NT2/D1 (cell line): ENCODE measurements at regions not wholly inside any gene's neighbourhood (a gene's known extent, or its start where the extent isn't known, plus 50 kb on each side); places are given as distances from the start of the nearest gene placed in this dataset.

Experiments
- YY1 ChIP-seq: IDR thresholded peaks from 2 replicates; pipeline ENCODE4 v1.6.1; 2011; ENCODE audit not compliant: insufficient read length, insufficient read depth
- ZNF274 ChIP-seq: IDR thresholded peaks from 2 replicates; pipeline ENCODE4 v1.6.1; 2011; ENCODE audit warnings: mild to moderate bottlenecking, low read depth, low read length

GRCh38 chr7:24137338-24137737 is 146.7 kb upstream of the NPY start:
- TF ChIP-seq ZNF274: no peak
- TF ChIP-seq YY1: no peak
